Prostate gland (tissue), 2 donors: ENCODE measurements at regions not wholly inside any gene's neighbourhood (a gene's known extent, or its start where the extent isn't known, plus 50 kb on each side); places are given as distances from the start of the nearest gene placed in this dataset.

Experiments
- DNase-seq: peaks from one replicate; pipeline ENCODE4 v3.0.0-alpha.2; 2019; ENCODE audit warnings: low spot score
- H3K27ac ChIP-seq, 2 donors: fragments of 200-600 bp; sonication (generic); 2 replicates each; pipeline ENCODE4 v1.5.1; 2017 to 2019
- H3K27me3 ChIP-seq: fragments of 200-600 bp; sonication (generic); replicated peaks from 2 replicates; pipeline ENCODE4 v1.5.1; 2019; ENCODE audit not compliant: insufficient read depth
- H3K36me3 ChIP-seq, 2 donors: fragments of 200-600 bp; sonication (generic); 1 replicate in 1 of 2; 2 replicates in 1 of 2; pipeline versions ENCODE4 v1.5.1 to v1.8.1; 2017 to 2019
- H3K4me1 ChIP-seq: fragments of 200-600 bp; sonication (generic); replicated peaks from 2 replicates; pipeline ENCODE4 v1.5.1; 2019
- H3K4me3 ChIP-seq, 2 donors: fragments of 200-600 bp; sonication (generic); 2 replicates each; pipeline ENCODE4 v1.5.1; 2017 to 2019
- H3K9me3 ChIP-seq: fragments of 200-600 bp; sonication (generic); 2 replicates; pipeline ENCODE4 v1.5.1; 2017
- POLR2A ChIP-seq: fragments of 450-650 bp; IDR thresholded peaks from one replicate; pipeline ENCODE4 v1.6.1; 2016; ENCODE audit warnings: antibody characterized with exemption, mild to moderate bottlenecking
- POLR2AphosphoS5 ChIP-seq: sonication (generic); formaldehyde crosslinking; IDR thresholded peaks from one replicate; pipeline ENCODE4 v1.6.1; 2017; ENCODE audit warnings: antibody characterized with exemption
- WGBS: methylation state at CpG from one replicate; pipeline ENCODE4 v1.1.5; 2018; 5-methylcytosine and 5-hydroxymethylcytosine counted together
- intact Hi-C: fragments of 100-400 bp; cut with DNase I; formaldehyde crosslinking; loops from one replicate; pipeline ENCODE4 v1.14.2; 2022
- TF ChIP-seq, protein P1 (sequence below), 4 experiments: fragments of 200-600 bp in 2 of 4; fragments of 450-650 bp in 2 of 4; sonication (generic) in 2 of 4; IDR thresholded peaks; 1 replicate in 3 of 4; 2 replicates in 1 of 4; pipeline ENCODE4 v1.5.1; 2016 to 2019; ENCODE audit warnings: antibody characterized with exemption in 4 of 4, mild to moderate bottlenecking in 2 of 4, moderate library complexity in 2 of 4

GRCh38 chr2:4765787-4766530, 926.2 kb upstream of the SOX11 start:
- H3K36me3 ChIP-seq: no peaks in the 10 kb centered on the region
- WGBS: 64% methylated on average over 16 of the region's 16 CpGs
- no peak overlapping the region for H3K4me3 ChIP-seq
- no peak overlapping the region for H3K27ac ChIP-seq
- no peaks in the 10 kb centered on the region for H3K27me3 ChIP-seq
- intact Hi-C loops: no loop called here
- no peaks in the 10 kb centered on the region for H3K9me3 ChIP-seq
- TF ChIP-seq, protein P1, sequence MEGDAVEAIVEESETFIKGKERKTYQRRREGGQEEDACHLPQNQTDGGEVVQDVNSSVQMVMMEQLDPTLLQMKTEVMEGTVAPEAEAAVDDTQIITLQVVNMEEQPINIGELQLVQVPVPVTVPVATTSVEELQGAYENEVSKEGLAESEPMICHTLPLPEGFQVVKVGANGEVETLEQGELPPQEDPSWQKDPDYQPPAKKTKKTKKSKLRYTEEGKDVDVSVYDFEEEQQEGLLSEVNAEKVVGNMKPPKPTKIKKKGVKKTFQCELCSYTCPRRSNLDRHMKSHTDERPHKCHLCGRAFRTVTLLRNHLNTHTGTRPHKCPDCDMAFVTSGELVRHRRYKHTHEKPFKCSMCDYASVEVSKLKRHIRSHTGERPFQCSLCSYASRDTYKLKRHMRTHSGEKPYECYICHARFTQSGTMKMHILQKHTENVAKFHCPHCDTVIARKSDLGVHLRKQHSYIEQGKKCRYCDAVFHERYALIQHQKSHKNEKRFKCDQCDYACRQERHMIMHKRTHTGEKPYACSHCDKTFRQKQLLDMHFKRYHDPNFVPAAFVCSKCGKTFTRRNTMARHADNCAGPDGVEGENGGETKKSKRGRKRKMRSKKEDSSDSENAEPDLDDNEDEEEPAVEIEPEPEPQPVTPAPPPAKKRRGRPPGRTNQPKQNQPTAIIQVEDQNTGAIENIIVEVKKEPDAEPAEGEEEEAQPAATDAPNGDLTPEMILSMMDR (IDR thresholded peaks at IDR 0.05): no peak
- no peak for TF ChIP-seq POLR2AphosphoS5
- TF ChIP-seq POLR2A: no peak
- no peak for DNase-seq
- no peaks in the 10 kb centered on the region for H3K4me1 ChIP-seq

GRCh38 chr2:4775668-4776067, 916.5 kb upstream of the SOX11 start:
- Histone ChIP-seq H3K4me3 (no peak overlapping the region), H3K27me3 (no peaks in the 10 kb centered on the region), H3K36me3 (no peaks in the 10 kb centered on the region), H3K27ac (no peak overlapping the region), H3K9me3 (no peaks in the 10 kb centered on the region), H3K4me1 (no peaks in the 10 kb centered on the region)
- DNase-seq: no peak
- no peak for TF ChIP-seq POLR2AphosphoS5
- TF ChIP-seq, protein P1 (IDR thresholded peaks at IDR 0.05): no peak
- no peak for TF ChIP-seq POLR2A
- intact Hi-C loops: no loop called here
- 97% methylated on average over 2 of the region's 2 CpGs for WGBS

- intact Hi-C loops: no loop called here
- no peaks in the 10 kb centered on the region for H3K4me1 ChIP-seq
- no peaks in the 10 kb centered on the region for H3K27me3 ChIP-seq
- no peak for DNase-seq
- H3K36me3 ChIP-seq: no peaks in the 10 kb centered on the region
- no peak overlapping the region for H3K27ac ChIP-seq
- no peaks in the 10 kb centered on the region for H3K9me3 ChIP-seq
- TF ChIP-seq, protein P1 (IDR thresholded peaks at IDR 0.05): no peak
- no peak for TF ChIP-seq POLR2A
- TF ChIP-seq POLR2AphosphoS5: no peak
- WGBS: 72% methylated on average over 3 of the region's 3 CpGs
- no peak overlapping the region for H3K4me3 ChIP-seq
Observed at GRCh38 chr2:4780679-4781078, 911.5 kb upstream of the SOX11 start.

DNA sequence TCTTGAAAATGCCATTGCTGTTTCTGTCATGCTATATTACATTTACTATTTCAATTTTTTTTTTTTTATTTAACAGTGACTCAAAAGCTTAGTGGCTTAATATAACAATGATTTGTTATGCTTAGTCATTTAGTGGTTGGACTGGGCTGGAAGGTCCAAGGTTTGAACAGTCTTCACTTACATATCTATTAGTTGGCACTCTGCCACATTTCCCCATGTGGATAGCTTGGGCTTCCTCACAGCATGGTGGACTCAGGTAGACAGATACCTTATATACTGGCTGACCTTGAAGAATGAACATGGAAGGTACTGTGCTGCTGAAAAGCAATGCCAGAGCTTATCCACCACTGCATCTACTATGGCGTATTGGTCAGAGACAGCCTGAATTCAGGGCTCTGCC, 909.5 kb upstream of the SOX11 start:
- Histone ChIP-seq H3K27ac (no peak overlapping the region), H3K36me3 (no peaks in the 10 kb centered on the region), H3K27me3 (no peaks in the 10 kb centered on the region), H3K4me3 (no peak overlapping the region), H3K9me3 (no peaks in the 10 kb centered on the region), H3K4me1 (no peaks in the 10 kb centered on the region)
- intact Hi-C loops: no loop called here
- DNase-seq: no peak
- 94% methylated on average over 1 of the region's 1 CpG for WGBS
- TF ChIP-seq POLR2AphosphoS5 (no peak), POLR2A (no peak)
- TF ChIP-seq, protein P1 (IDR thresholded peaks at IDR 0.05): no peak

DNA sequence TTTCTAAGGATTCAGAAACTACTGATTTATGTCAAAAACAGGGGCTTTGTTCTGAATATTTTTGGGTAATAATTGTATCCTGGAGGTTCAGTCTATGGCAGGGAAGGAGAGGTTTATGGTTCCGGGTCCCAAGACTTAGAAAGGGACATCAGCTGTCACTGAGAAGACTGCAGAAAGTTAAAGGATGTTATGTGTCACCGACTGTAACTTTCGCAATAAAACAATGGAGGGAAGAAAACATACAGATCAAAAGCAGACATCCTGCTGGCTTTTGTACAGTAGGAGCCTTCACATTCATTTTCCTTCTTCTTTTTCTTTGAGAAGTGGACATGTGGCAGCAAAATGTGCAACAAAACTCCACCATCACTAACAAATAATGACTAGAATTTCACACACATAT, 900.7 kb upstream of the SOX11 start:
- H3K4me1 ChIP-seq: no peaks in the 10 kb centered on the region
- WGBS: 43% methylated on average over 3 of the region's 3 CpGs
- no peak overlapping the region for H3K27ac ChIP-seq
- H3K36me3 ChIP-seq: no peaks in the 10 kb centered on the region
- intact Hi-C loops: no loop called here
- DNase-seq: no peak
- no peaks in the 10 kb centered on the region for H3K27me3 ChIP-seq
- no peaks in the 10 kb centered on the region for H3K9me3 ChIP-seq
- H3K4me3 ChIP-seq: no peak overlapping the region
- TF ChIP-seq, protein P1 (IDR thresholded peaks at IDR 0.05): no peak
- TF ChIP-seq POLR2A (no peak), POLR2AphosphoS5 (no peak)
